OCI-LY7 (cell line): ENCODE measurements at regions not wholly inside any gene's neighbourhood (a gene's known extent, or its start where the extent isn't known, plus 50 kb on each side); places are given as distances from the start of the nearest gene placed in this dataset.

Experiments
- BruUV-seq: library from RNA; stranded (reverse); fragments of 400-500 nt; replicated peaks from 2 replicates; lab custom pipeline; 2021; lab: Mats Ljungman, UMichigan
- CTCF ChIA-PET: fragments of 300-600 bp; sonication (Branson Sonifier 250); formaldehyde crosslinking; loops from one replicate; lab custom pipeline; 2022; ENCODE audit warnings: antibody characterized with exemption; ENCODE audit not compliant: unreplicated experiment; lab: Charles Lee
- POLR2A ChIA-PET: fragments of 300-600 bp; sonication (Branson Sonifier 250); formaldehyde crosslinking; loops from one replicate; lab custom pipeline; 2022; ENCODE audit warnings: antibody characterized with exemption; lab: Charles Lee
- DNase-seq: peaks from one replicate; pipeline ENCODE4 v3.0.0-alpha.2; 2015; ENCODE audit warnings: low spot score
- H2AFZ ChIP-seq: fragments of 200-600 bp; sonication (generic), shearing (Covaris generic); 2 replicates; pipeline ENCODE4 v1.6.1; 2014; ENCODE audit warnings: mild to moderate bottlenecking, antibody characterized with exemption, low read length, moderate library complexity
- H3K27ac ChIP-seq: fragments of 200-600 bp; sonication (generic); 2 replicates; pipeline ENCODE4 v1.5.1; 2014; ENCODE audit warnings: mixed run types, low read depth, mild to moderate bottlenecking, moderate library complexity, low read length, inconsistent platforms; ENCODE audit not compliant: poor library complexity, severe bottlenecking
- H3K36me3 ChIP-seq: fragments of 200-600 bp; sonication (generic); 2 replicates; pipeline ENCODE4 v1.6.1; 2014; ENCODE audit warnings: mild to moderate bottlenecking, antibody characterized with exemption, low read length, moderate library complexity, mixed read lengths; ENCODE audit not compliant: insufficient read depth
- H3K4me1 ChIP-seq: fragments of 200-600 bp; sonication (generic); 2 replicates; pipeline ENCODE4 v1.5.1; 2014; ENCODE audit warnings: mild to moderate bottlenecking, low read length; ENCODE audit not compliant: insufficient read depth, poor library complexity, severe bottlenecking
- H3K4me2 ChIP-seq: fragments of 200-600 bp; sonication (generic); 2 replicates; pipeline ENCODE4 v1.6.1; 2014; ENCODE audit warnings: mild to moderate bottlenecking, low read length
- H3K4me3 ChIP-seq: fragments of 200-600 bp; sonication (generic); 2 replicates; pipeline ENCODE4 v1.5.1; 2014; ENCODE audit warnings: mild to moderate bottlenecking, low read depth, low read length; ENCODE audit not compliant: poor library complexity, severe bottlenecking
- H3K79me2 ChIP-seq: fragments of 200-600 bp; sonication (generic); 2 replicates; pipeline ENCODE4 v1.6.1; 2016; ENCODE audit warnings: low read depth, mild to moderate bottlenecking, low read length, moderate library complexity, mixed read lengths; ENCODE audit not compliant: insufficient read depth
- H3K9me2 ChIP-seq: fragments of 200-600 bp; sonication (generic); 2 replicates; pipeline ENCODE4 v1.6.1; 2016; ENCODE audit warnings: mild to moderate bottlenecking, low read length, mixed read lengths; ENCODE audit not compliant: insufficient read depth
- H3K9me3 ChIP-seq: fragments of 200-600 bp; sonication (generic); 2 replicates; pipeline ENCODE4 v1.6.1; 2014; ENCODE audit warnings: mild to moderate bottlenecking, mixed run types, low read length, mixed read lengths
- H4K20me1 ChIP-seq: fragments of 200-600 bp; sonication (generic); 2 replicates; pipeline ENCODE4 v1.6.1; 2014; ENCODE audit warnings: mild to moderate bottlenecking, antibody characterized with exemption, low read length, moderate library complexity, mixed read lengths; ENCODE audit not compliant: insufficient read depth
- CTCF ChIP-seq: fragments of 200-600 bp; sonication (generic); conservative IDR thresholded peaks from 2 replicates; pipeline ENCODE4 v1.5.1; 2014; ENCODE audit warnings: mild to moderate bottlenecking, antibody characterized with exemption, low read length, moderate library complexity, mixed read lengths
- EZH2phosphoT487 ChIP-seq: fragments of 200-600 bp; sonication (generic); IDR thresholded peaks from 2 replicates; pipeline ENCODE4 v1.6.1; 2018; ENCODE audit warnings: low read depth, borderline replicate concordance, mild to moderate bottlenecking, mixed run types, antibody characterized with exemption, low read length, moderate library complexity, mixed read lengths
- intact Hi-C: fragments of 100-400 bp; cut with micrococcal nuclease; formaldehyde crosslinking; loops from one replicate; pipeline ENCODE4 v1.10.0; 2022; ENCODE audit not compliant: unreplicated experiment

GRCh38 chr1:199205740-199206441, 567.1 kb downstream of the PTPRC start:
- DNase-seq = no peak
- Histone ChIP-seq H3K4me2 (no peak overlapping the region), H3K79me2 (no peaks in the 10 kb centered on the region), H3K27ac (no peak overlapping the region), H3K36me3 (no peaks in the 10 kb centered on the region), H3K9me2 (no peaks in the 10 kb centered on the region), H3K4me3 (no peak overlapping the region), H4K20me1 (no peaks in the 10 kb centered on the region), H3K9me3 (no peaks in the 10 kb centered on the region), H3K4me1 (no peaks in the 10 kb centered on the region), H2AFZ (no peak overlapping the region)
- BruUV-seq = no TSS peak
- intact Hi-C loops = no loop called here
- TF ChIP-seq EZH2phosphoT487 (no peak), CTCF (no peak)
- ChIA-PET POLR2A (no interaction called here), CTCF (no interaction called here)

GRCh38 chr1:199208847-199209246, 570.0 kb downstream of the PTPRC start:
- H3K9me3 ChIP-seq = no peaks in the 10 kb centered on the region
- intact Hi-C loops = no loop called here
- POLR2A ChIA-PET = no interaction called here
- H3K4me2 ChIP-seq = no peak overlapping the region
- no peak overlapping the region for H3K4me3 ChIP-seq
- no peak overlapping the region for H3K27ac ChIP-seq
- H3K4me1 ChIP-seq = no peaks in the 10 kb centered on the region
- H4K20me1 ChIP-seq = no peaks in the 10 kb centered on the region
- TF ChIP-seq EZH2phosphoT487 (no peak), CTCF (no peak)
- no peaks in the 10 kb centered on the region for H3K36me3 ChIP-seq
- no peaks in the 10 kb centered on the region for H3K79me2 ChIP-seq
- no peaks in the 10 kb centered on the region for H3K9me2 ChIP-seq
- no TSS peak for BruUV-seq
- no peak for DNase-seq
- CTCF ChIA-PET = no interaction called here
- H2AFZ ChIP-seq = no peak overlapping the region

GRCh38 chr1:199218065-199218464, 579.2 kb downstream of the PTPRC start:
- H3K36me3 ChIP-seq = no peaks in the 10 kb centered on the region
- ChIA-PET CTCF (no interaction called here), POLR2A (no interaction called here)
- H3K4me2 ChIP-seq = no peak overlapping the region
- no peaks in the 10 kb centered on the region for H3K79me2 ChIP-seq
- H3K4me1 ChIP-seq = peaks cover 5% of the 10 kb centered on the region
- no peaks in the 10 kb centered on the region for H4K20me1 ChIP-seq
- no peak overlapping the region for H3K27ac ChIP-seq
- DNase-seq = no peak
- intact Hi-C loops = no loop called here
- BruUV-seq = no TSS peak
- TF ChIP-seq EZH2phosphoT487 = no peak
- TF ChIP-seq CTCF = no peak
- H2AFZ ChIP-seq = no peak overlapping the region
- H3K9me2 ChIP-seq = no peaks in the 10 kb centered on the region
- no peaks in the 10 kb centered on the region for H3K9me3 ChIP-seq
- no peak overlapping the region for H3K4me3 ChIP-seq
